HCT116 (cell line): ENCODE measurements at regions not wholly inside any gene's neighbourhood (a gene's known extent, or its start where the extent isn't known, plus 50 kb on each side); places are given as distances from the start of the nearest gene placed in this dataset.

ENCODE experiments used
- ATAC-seq: fragments of 200-7000 bp; cut with Tn5 transposase; 2 replicates; pipeline ENCODE4 v1.9.1; 2020; ENCODE audit warnings: mild to moderate bottlenecking, moderate library complexity
- BruUV-seq: library from RNA; stranded (reverse); fragments of 400-500 nt; replicated peaks from 2 replicates; lab custom pipeline; 2021; lab: Mats Ljungman, UMichigan
- CTCF ChIA-PET: fragments of 300-600 bp; sonication (Branson Sonifier 250); formaldehyde crosslinking; loops from one replicate; lab custom pipeline; 2021; ENCODE audit warnings: antibody characterized with exemption; lab: Charles Lee
- POLR2A ChIA-PET: fragments of 300-600, 350-600 bp; sonication (Branson Sonifier 250); formaldehyde crosslinking; loops from one replicate; lab custom pipeline; 2021; ENCODE audit warnings: antibody characterized with exemption; lab: Charles Lee
- RAD21 ChIA-PET, 2 experiments: fragments of 300-600 bp; sonication (Branson Sonifier 250); formaldehyde crosslinking; loops; one replicate each; lab custom pipeline; 2023; ENCODE audit warnings: low total read pairs in 2 of 2; ENCODE audit not compliant: uncharacterized antibody in 2 of 2, unreplicated experiment in 2 of 2, low non-redundant PET in 1 of 2; lab: Charles Lee
- DNase-seq: peaks from one replicate; pipeline ENCODE4 v3.0.0-alpha.2; 2010; ENCODE audit warnings: low read depth, low spot score
- H2AFZ ChIP-seq: fragments of 200-600 bp; shearing (Covaris generic), sonication (generic); 2 replicates; pipeline ENCODE4 v1.6.1; 2017; ENCODE audit warnings: low read depth, mixed run types, mixed read lengths, antibody characterized with exemption, low read length; ENCODE audit not compliant: poor library complexity, severe bottlenecking
- H3K27ac ChIP-seq: 2 replicates; pipeline ENCODE4 v1.5.1; 2012; ENCODE audit warnings: low read depth, low read length
- H3K27me3 ChIP-seq: fragments of 200-600 bp; sonication (generic); 2 replicates; pipeline ENCODE4 v1.6.1; 2016; ENCODE audit warnings: mixed run types, low read length, mixed read lengths; ENCODE audit not compliant: insufficient read depth
- H3K36me3 ChIP-seq, 2 experiments: fragments of 200-500 bp in 1 of 2; fragments of 200-600 bp in 1 of 2; sonication (Bioruptor generic) in 1 of 2; sonication (generic) in 1 of 2; 2 replicates each; pipeline versions ENCODE4 v1.5.1 to v1.6.1; 2014 to 2016; ENCODE audit warnings: low read length in 2 of 2, inconsistent platforms in 1 of 2, mixed read lengths in 1 of 2, mixed run types in 1 of 2; ENCODE audit not compliant: insufficient read depth in 2 of 2, control insufficient read depth in 1 of 2
- H3K4me1 ChIP-seq, 2 experiments: fragments of 200-600 bp in 1 of 2; sonication (generic) in 1 of 2; 2 replicates each; pipeline versions ENCODE4 v1.5.1 to v1.6.1; 2012 to 2017; ENCODE audit warnings: low read length in 2 of 2, inconsistent platforms in 1 of 2, mild to moderate bottlenecking in 1 of 2, mixed read lengths in 1 of 2, mixed run types in 1 of 2, moderate library complexity in 1 of 2; ENCODE audit not compliant: insufficient read depth in 2 of 2, control insufficient read depth in 1 of 2
- H3K4me2 ChIP-seq: fragments of 200-600 bp; sonication (generic); 2 replicates; pipeline ENCODE4 v1.6.1; 2017; ENCODE audit warnings: mixed run types, low read length, mixed read lengths
- H3K4me3 ChIP-seq, 2 experiments: fragments of 200-600 bp in 1 of 2; sonication (generic) in 1 of 2; replicated peaks in 1 of 2; 2 replicates each; pipeline ENCODE4 v1.5.1; 2011 to 2016; ENCODE audit warnings: low read length in 2 of 2, control low read depth in 1 of 2, low read depth in 1 of 2, mild to moderate bottlenecking in 1 of 2, mixed read lengths in 1 of 2, mixed run types in 1 of 2
- H3K79me2 ChIP-seq: fragments of 200-600 bp; sonication (generic); 2 replicates; pipeline ENCODE4 v1.6.1; 2017; ENCODE audit warnings: mild to moderate bottlenecking, mixed run types, low read length, moderate library complexity, mixed read lengths; ENCODE audit not compliant: insufficient read depth
- H3K9ac ChIP-seq: fragments of 200-600 bp; sonication (generic); 2 replicates; pipeline ENCODE4 v1.6.1; 2016; ENCODE audit warnings: low read length, mixed read lengths
- H3K9me2 ChIP-seq: fragments of 200-600 bp; sonication (generic), shearing (Covaris generic); 2 replicates; pipeline ENCODE4 v1.6.1; 2017; ENCODE audit warnings: mixed run types, mild to moderate bottlenecking, moderate library complexity; ENCODE audit not compliant: insufficient read depth
- H3K9me3 ChIP-seq, 2 experiments: fragments of 200-500 bp in 1 of 2; fragments of 200-600 bp in 1 of 2; sonication (Bioruptor generic) in 1 of 2; sonication (generic) in 1 of 2; 2 replicates each; pipeline ENCODE4 v1.6.1; 2014 to 2017; ENCODE audit warnings: low read length in 2 of 2, mixed read lengths in 2 of 2, inconsistent platforms in 1 of 2, low read depth in 1 of 2, mild to moderate bottlenecking in 1 of 2, mixed run types in 1 of 2, moderate library complexity in 1 of 2; ENCODE audit not compliant: control insufficient read depth in 1 of 2, insufficient read depth in 1 of 2
- H4K20me1 ChIP-seq: fragments of 200-600 bp; sonication (generic), shearing (Covaris generic); 2 replicates; pipeline ENCODE4 v1.6.1; 2017; ENCODE audit warnings: mixed run types, mild to moderate bottlenecking, moderate library complexity; ENCODE audit not compliant: insufficient read depth
- ATF3 ChIP-seq: IDR thresholded peaks from 2 replicates; pipeline ENCODE4 v1.6.1; 2012
- CBX3 ChIP-seq: IDR thresholded peaks from 2 replicates; pipeline ENCODE4 v1.6.1; 2012; ENCODE audit warnings: low read depth
- CTCF ChIP-seq, 3 experiments: fragments of 200-600 bp in 1 of 3; sonication (generic) in 1 of 3; IDR thresholded peaks in 2 of 3; conservative IDR thresholded peaks in 1 of 3; 2 replicates each; pipeline ENCODE4 v1.5.1; 2012 to 2017; ENCODE audit warnings: low read depth in 2 of 3, low read length in 2 of 3, antibody characterized with exemption in 1 of 3, borderline replicate concordance in 1 of 3, control low read depth in 1 of 3, mild to moderate bottlenecking in 1 of 3, mixed read lengths in 1 of 3, mixed run types in 1 of 3, moderate library complexity in 1 of 3; ENCODE audit not compliant: insufficient read depth in 1 of 3
- EGR1 ChIP-seq: IDR thresholded peaks from 2 replicates; pipeline ENCODE4 v1.6.1; 2012; ENCODE audit warnings: low read depth
- ELF1 ChIP-seq: IDR thresholded peaks from 2 replicates; pipeline ENCODE4 v1.6.1; 2012; ENCODE audit warnings: low read depth, borderline replicate concordance
- EZH2 ChIP-seq: fragments of 200-600 bp; sonication (generic); IDR thresholded peaks from 2 replicates; pipeline ENCODE4 v1.6.1; 2017; ENCODE audit warnings: antibody characterized with exemption, mixed run types
- EZH2phosphoT487 ChIP-seq: fragments of 200-600 bp; IDR thresholded peaks from 2 replicates; pipeline ENCODE4 v1.6.1; 2018; ENCODE audit warnings: antibody characterized with exemption, borderline replicate concordance
- FOSL1 ChIP-seq: IDR thresholded peaks from 2 replicates; pipeline ENCODE4 v1.6.1; 2012; ENCODE audit warnings: low read depth
- JUND ChIP-seq: IDR thresholded peaks from 2 replicates; pipeline ENCODE4 v1.6.1; 2012
- POLR2A ChIP-seq: IDR thresholded peaks from 2 replicates; pipeline ENCODE4 v1.7.0; 2011; ENCODE audit warnings: borderline replicate concordance; ENCODE audit not compliant: insufficient read depth, insufficient read length; ENCODE audit errors: extremely low read depth
- POLR2AphosphoS5 ChIP-seq: IDR thresholded peaks from 2 replicates; pipeline ENCODE4 v1.6.1; 2011; ENCODE audit warnings: mild to moderate bottlenecking, low read depth, low read length, moderate library complexity
- RAD21 ChIP-seq: IDR thresholded peaks from 2 replicates; pipeline ENCODE4 v1.6.1; 2012; ENCODE audit warnings: low read depth, mild to moderate bottlenecking
- SIN3A ChIP-seq: IDR thresholded peaks from 2 replicates; pipeline ENCODE4 v1.6.1; 2012; ENCODE audit warnings: low read depth
- SP1 ChIP-seq: IDR thresholded peaks from 2 replicates; pipeline ENCODE4 v1.6.1; 2012; ENCODE audit warnings: low read depth
- SRF ChIP-seq: IDR thresholded peaks from 2 replicates; pipeline ENCODE4 v1.6.1; 2012; ENCODE audit warnings: low read depth
- TCF7L2 ChIP-seq: IDR thresholded peaks from 2 replicates; pipeline ENCODE4 v1.7.0; 2011; ENCODE audit warnings: borderline replicate concordance, inconsistent platforms; ENCODE audit not compliant: insufficient read depth, insufficient read length; ENCODE audit errors: extremely low read depth
- YY1 ChIP-seq: IDR thresholded peaks from 2 replicates; pipeline ENCODE4 v1.6.1; 2011; ENCODE audit warnings: low read length, low read depth, moderate library complexity, mild to moderate bottlenecking; ENCODE audit not compliant: insufficient replicate concordance; ENCODE audit errors: extremely low read depth
- ZFX ChIP-seq: fragments of 450-650 bp; IDR thresholded peaks from 2 replicates; pipeline ENCODE4 v1.6.1; 2017
- ZNF274 ChIP-seq: fragments of 200-500 bp; sonication (Bioruptor generic); IDR thresholded peaks from 2 replicates; pipeline ENCODE4 v1.6.1; 2014; ENCODE audit warnings: mild to moderate bottlenecking, low read depth, low read length, inconsistent platforms
- intact Hi-C: fragments of 100-400 bp; cut with micrococcal nuclease; formaldehyde crosslinking; loops from 2 replicates; pipeline ENCODE4 v1.10.0; 2022

- ATAC-seq: no peak
- intact Hi-C loops: no loop called here
- Histone ChIP-seq H3K79me2 (no peaks in the 10 kb centered on the region), H3K27ac (no peak overlapping the region), H3K9me3 (peaks cover 0 to 3% of the 10 kb centered on the region in 2 experiments; a peak in 2 of 4 replicates), H3K4me3 (no peak overlapping the region), H3K4me1 (no peaks in the 10 kb centered on the region), H3K27me3 (no peaks in the 10 kb centered on the region), H3K9me2 (no peaks in the 10 kb centered on the region), H3K36me3 (no peaks in the 10 kb centered on the region), H2AFZ (no peak overlapping the region), H3K4me2 (no peak overlapping the region), H4K20me1 (no peaks in the 10 kb centered on the region), H3K9ac (no peak overlapping the region)
- BruUV-seq: no TSS peak
- POLR2A ChIA-PET: no interaction called here
- DNase-seq: no peak
- CTCF ChIA-PET: no interaction called here
- RAD21 ChIA-PET: no interaction called here
- TF ChIP-seq ATF3: no peak
- TF ChIP-seq POLR2AphosphoS5: no peak
- no peak for TF ChIP-seq ZFX
- no peak for TF ChIP-seq ELF1
- no peak for TF ChIP-seq ZNF274
- TF ChIP-seq CTCF (IDR thresholded peaks at IDR 0.05 in 2 of 3, conservative IDR thresholded peaks at IDR 0.05 in 1 of 3; ENCODE audit: borderline replicate concordance in 1 of 3, insufficient read depth in 1 of 3, low read depth in 2 of 3, low read length in 2 of 3): no peak
- TF ChIP-seq SP1: no peak
- TF ChIP-seq FOSL1: no peak
- TF ChIP-seq SIN3A: no peak
- no peak for TF ChIP-seq CBX3
- TF ChIP-seq EGR1: no peak
- TF ChIP-seq EZH2phosphoT487: no peak
- TF ChIP-seq RAD21: no peak
- no peak for TF ChIP-seq TCF7L2
- no peak for TF ChIP-seq SRF
- TF ChIP-seq YY1: no peak
- no peak for TF ChIP-seq EZH2
- TF ChIP-seq JUND: no peak
- no peak for TF ChIP-seq POLR2A
Measured at GRCh38 chr4:79788884-79789283, 284.1 kb downstream of the ANTXR2 start.
